GM10266 (cell line): ENCODE measurements at regions not wholly inside any gene's neighbourhood (a gene's known extent, or its start where the extent isn't known, plus 50 kb on each side); places are given as distances from the start of the nearest gene placed in this dataset.

Experiments
- DNase-seq: peaks from one replicate; pipeline ENCODE4 v3.0.0; 2012; ENCODE audit errors: extremely low spot score
- TF ChIP-seq, protein P1 (sequence below): IDR thresholded peaks from 2 replicates; pipeline ENCODE4 v1.5.1; 2012; ENCODE audit warnings: mild to moderate bottlenecking, low read depth; ENCODE audit not compliant: control insufficient read depth, insufficient read depth; ENCODE audit errors: missing control alignments

DNA sequence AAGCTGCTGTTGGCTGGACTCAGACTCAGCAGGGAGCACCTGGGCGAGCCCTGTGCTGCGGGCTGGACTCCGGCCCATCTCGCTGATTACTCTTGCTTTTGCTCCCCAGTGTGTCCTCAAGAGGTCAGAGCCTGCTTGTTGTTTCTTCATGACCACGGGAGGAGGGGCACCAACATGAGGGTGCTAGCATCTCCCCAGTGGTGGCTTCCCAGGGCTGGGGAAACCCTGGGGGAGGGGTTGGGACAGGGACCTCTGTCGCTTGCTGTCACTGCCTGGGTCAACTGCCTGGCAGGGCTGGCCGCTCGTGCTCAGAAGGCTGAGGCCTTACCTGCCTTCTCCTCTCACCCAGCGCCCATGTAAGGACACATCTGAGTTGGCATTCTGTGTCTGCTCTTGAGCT lies 152.3 kb upstream of the SHH start:
- TF ChIP-seq, protein P1, sequence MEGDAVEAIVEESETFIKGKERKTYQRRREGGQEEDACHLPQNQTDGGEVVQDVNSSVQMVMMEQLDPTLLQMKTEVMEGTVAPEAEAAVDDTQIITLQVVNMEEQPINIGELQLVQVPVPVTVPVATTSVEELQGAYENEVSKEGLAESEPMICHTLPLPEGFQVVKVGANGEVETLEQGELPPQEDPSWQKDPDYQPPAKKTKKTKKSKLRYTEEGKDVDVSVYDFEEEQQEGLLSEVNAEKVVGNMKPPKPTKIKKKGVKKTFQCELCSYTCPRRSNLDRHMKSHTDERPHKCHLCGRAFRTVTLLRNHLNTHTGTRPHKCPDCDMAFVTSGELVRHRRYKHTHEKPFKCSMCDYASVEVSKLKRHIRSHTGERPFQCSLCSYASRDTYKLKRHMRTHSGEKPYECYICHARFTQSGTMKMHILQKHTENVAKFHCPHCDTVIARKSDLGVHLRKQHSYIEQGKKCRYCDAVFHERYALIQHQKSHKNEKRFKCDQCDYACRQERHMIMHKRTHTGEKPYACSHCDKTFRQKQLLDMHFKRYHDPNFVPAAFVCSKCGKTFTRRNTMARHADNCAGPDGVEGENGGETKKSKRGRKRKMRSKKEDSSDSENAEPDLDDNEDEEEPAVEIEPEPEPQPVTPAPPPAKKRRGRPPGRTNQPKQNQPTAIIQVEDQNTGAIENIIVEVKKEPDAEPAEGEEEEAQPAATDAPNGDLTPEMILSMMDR: no peak
- no peak for DNase-seq

DNA sequence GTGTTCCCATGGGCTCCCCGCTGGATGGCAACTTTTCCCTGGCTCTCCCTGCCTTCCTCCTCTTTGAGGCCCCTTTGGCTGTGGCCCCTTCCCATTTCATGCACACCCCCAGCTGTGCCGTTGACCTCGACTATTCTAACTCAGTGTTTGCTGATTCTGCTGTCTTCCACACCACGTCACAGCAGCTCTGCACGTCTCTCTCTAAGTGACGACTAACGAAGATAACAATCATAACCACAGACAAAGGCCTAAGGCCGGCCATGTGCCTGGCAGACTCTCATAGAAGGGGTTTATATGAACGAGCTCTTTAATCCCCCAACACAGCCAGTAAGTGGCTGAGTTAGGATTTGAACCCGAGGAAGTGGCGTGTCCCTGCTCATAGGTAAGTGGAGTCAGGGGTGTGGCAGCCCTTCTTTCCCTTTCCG lies 151.5 kb upstream of the SHH start:
- DNase-seq: no peak
- TF ChIP-seq, protein P1: no peak

DNA sequence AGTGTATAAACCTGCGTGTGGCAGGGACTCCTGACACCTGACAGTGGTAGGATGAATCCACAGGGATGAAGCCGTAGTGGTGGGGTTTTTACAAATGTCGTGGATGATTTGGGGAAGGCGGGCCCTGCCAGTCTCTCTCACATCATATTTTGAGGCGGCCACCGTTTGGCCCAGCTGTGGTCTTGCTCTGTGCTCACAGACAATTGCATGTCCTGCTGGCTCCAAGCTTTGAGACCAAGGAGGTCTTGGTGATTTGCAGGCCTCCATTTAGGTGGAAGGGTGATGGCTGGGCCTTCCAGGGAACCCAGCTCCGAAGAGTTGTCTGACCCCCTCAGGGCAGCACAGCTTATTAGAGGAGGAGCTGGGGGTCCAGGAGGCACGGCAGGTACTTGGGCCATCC lies 151.1 kb upstream of the SHH start:
- DNase-seq: no peak
- TF ChIP-seq, protein P1: no peak

DNA sequence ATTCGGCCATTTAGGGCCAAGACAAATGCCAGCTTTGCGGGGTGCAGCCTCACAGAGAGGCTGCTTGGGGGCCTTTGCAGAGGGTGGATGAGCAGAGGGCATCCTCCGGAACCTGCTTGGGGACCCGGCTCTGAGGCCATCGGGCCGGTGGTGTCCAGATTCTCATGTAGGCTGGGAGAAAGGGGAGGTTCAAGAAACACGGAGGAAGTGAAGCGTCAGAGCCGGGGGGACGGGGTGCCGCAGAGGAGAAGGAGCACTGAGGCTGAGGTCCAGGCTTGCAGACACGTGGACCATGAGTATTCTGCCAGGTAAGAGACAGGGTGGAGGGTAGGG lies 150.7 kb upstream of the SHH start:
- no peak for DNase-seq
- TF ChIP-seq, protein P1: no peak

DNA sequence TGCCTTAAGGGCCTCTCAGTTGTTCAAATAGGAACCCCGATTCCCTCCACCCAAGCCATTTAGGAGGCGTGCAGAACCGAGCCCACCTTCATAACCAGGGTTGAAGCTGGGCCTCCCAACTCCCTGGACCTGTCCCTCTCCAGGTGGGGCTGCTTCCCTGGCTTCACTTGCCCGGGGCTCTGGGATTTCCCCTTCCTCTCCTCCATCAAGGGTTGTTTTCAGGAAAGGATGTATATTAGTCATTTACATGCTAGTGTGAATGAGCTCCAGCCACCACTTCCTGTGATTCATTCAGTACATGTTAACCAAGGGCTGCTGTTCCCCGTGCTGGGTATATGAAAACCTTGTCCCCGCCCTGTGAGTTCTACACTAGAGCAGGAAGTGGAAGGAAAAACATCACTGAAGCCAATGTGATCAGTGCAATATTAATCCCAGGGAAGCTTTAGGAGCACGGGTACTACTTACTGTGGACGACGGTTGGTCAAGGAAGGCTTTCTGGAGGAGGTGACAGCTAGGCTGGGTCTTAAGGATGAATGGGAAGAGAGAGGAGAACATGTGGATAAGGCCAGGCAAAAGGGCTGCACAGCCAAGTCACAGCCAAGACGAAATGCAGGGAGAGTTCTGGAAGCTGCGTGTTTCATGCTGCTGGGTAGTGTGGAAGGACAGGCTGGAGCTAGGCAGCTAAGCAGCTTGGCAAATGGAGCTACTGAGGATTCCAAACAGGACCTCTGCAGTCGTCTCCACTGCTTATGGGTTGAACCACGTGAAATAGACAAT lies 150.1 kb upstream of the SHH start:
- TF ChIP-seq, protein P1: no peak

DNA sequence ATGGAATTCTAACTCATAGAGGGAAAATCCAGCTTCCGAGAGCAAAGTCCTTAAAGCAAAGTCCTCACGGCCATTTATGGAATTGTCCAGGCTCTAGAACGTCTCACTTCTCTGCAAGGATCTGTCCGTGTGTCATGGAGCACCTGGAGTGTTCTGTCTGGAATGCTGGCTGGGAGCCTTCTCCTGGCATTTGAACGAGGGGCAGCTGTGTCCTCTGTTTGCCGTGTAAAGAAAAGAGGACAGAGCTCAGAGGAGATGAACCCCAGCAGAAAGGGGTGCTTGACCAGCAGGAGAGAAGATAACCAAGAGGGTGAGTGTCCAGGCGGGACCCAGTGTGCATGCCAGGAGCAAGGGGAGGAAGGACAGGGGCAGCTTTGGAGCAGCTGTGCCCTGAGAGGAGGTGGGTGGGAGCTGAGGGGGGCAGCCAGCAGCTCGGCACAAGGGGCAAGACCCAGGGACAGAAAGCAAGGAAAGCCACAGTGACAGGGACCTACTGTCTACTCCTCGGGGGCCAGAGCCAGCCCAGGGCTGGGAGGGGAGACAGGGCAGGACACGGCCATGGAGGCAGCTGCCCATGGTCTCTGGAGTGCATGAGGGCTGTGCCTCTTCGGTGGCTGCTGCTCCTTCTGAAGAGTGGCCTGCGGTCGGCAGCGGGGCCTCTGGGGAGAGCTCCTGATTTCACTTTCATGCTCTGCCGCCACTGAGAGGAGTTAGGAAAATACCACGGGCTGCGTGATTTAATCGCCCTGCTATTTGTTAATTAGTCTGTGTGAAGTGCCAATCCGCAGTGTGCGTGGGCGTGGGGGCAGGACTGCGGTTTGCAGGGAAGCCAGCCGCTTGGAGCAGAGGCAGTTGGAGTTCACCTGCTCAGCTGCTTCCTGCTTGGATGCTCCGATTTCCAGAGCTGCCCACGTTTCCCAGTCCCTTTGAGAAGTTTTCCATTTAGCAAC lies 149.3 kb upstream of the SHH start:
- DNase-seq: no peak
- TF ChIP-seq, protein P1: no peak

More for the DNA sequence above, 150.1 kb upstream of the SHH start:
- no peak for DNase-seq

DNA sequence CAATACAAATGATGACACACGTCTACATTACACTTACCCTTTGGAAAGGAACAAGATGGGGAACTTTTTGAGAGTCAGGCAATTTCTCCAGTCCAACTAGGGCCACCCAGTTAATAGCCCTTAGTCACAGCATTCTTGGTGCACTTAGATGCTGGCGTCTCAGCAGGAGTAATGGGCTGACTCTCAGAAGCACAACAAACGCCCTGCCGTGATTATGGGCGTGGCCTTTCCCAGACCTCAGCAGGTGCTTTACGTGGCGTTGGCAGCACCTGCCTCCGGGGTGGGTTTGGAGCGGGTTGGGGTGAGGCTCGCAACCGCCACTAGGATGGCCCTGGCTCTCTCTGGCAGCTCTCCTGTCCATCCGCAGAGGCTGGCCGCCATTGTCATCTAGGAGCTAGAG lies 147.6 kb upstream of the SHH start:
- no peak for DNase-seq
- TF ChIP-seq, protein P1: no peak
